GM18951 (cell line): ENCODE measurements at regions not wholly inside any gene's neighbourhood (a gene's known extent, or its start where the extent isn't known, plus 50 kb on each side); places are given as distances from the start of the nearest gene placed in this dataset.

Source experiments
- POLR2A ChIP-seq: IDR thresholded peaks from 4 replicates; pipeline ENCODE4 v1.6.1; 2011; ENCODE audit warnings: mild to moderate bottlenecking; ENCODE audit not compliant: insufficient read length, insufficient read depth; ENCODE audit errors: extremely low read depth
- in situ Hi-C: fragments of 300-500 bp; cut with MboI; formaldehyde crosslinking; loops from one replicate; pipeline ENCODE4 v1.12.0; 2022; ENCODE audit warnings: low sequenced_read_pairs, mixed read lengths, inconsistent platforms; ENCODE audit not compliant: unreplicated experiment

- no peak for TF ChIP-seq POLR2A
- in situ Hi-C loops: loop anchor here (25.0 kb wide), 1 partner anchor 1036 kb away; the partner anchor contains the start of gene GABRB2
Measured at GRCh38 chr5:160500786-160501779, 79.4 kb downstream of the PTTG1 start.

GRCh38 chr5:160504906-160505305, 83.3 kb downstream of the PTTG1 start:
- no peak for TF ChIP-seq POLR2A
- in situ Hi-C loops: loop anchor here (25.0 kb wide), 1 partner anchor 1032 kb away; the partner anchor contains the start of gene GABRB2

GRCh38 chr5:160506006-160507004, 84.7 kb downstream of the PTTG1 start:
- in situ Hi-C loops: loop anchor here (25.0 kb wide), 1 partner anchor 1031 kb away; the partner anchor contains the start of gene GABRB2

GRCh38 chr5:160507221-160507721, 85.6 kb downstream of the PTTG1 start:
- no peak for TF ChIP-seq POLR2A
- in situ Hi-C loops: loop anchor here (25.0 kb wide), 1 partner anchor 1030 kb away; the partner anchor contains the start of gene GABRB2

More at GRCh38 chr5:160506006-160507004, 84.7 kb downstream of the PTTG1 start:
- TF ChIP-seq POLR2A: no peak

GRCh38 chr5:160508780-160509361, 87.2 kb downstream of the PTTG1 start:
- TF ChIP-seq POLR2A: no peak
- in situ Hi-C loops: loop anchor here (25.0 kb wide), 1 partner anchor 1028 kb away; the partner anchor contains the start of gene GABRB2

GRCh38 chr5:160511280-160511929, 89.8 kb downstream of the PTTG1 start:
- in situ Hi-C loops: loop anchor here (25.0 kb wide), 1 partner anchor 1026 kb away; the partner anchor contains the start of gene GABRB2

More at GRCh38 chr5:160511280-160511929, 89.8 kb downstream of the PTTG1 start:
- no peak for TF ChIP-seq POLR2A
